KMS-11 (cell line): ENCODE measurements at regions not wholly inside any gene's neighbourhood (a gene's known extent, or its start where the extent isn't known, plus 50 kb on each side); places are given as distances from the start of the nearest gene placed in this dataset.

ENCODE experiments used
- H2AFZ ChIP-seq: fragments of 200-600 bp; sonication (generic); 2 replicates; pipeline ENCODE4 v1.6.1; 2016; ENCODE audit warnings: antibody characterized with exemption, mixed run types, low read depth
- H3K27ac ChIP-seq: fragments of 200-600 bp; sonication (generic); 2 replicates; pipeline ENCODE4 v1.6.1; 2016; ENCODE audit warnings: mild to moderate bottlenecking, mixed run types
- H3K27me3 ChIP-seq: fragments of 200-600 bp; sonication (generic); 2 replicates; pipeline ENCODE4 v1.6.1; 2017; ENCODE audit warnings: mild to moderate bottlenecking, low read depth, mixed run types, moderate library complexity; ENCODE audit not compliant: insufficient read depth
- H3K36me3 ChIP-seq: fragments of 200-600 bp; sonication (generic); 2 replicates; pipeline ENCODE4 v1.6.1; 2017; ENCODE audit warnings: mild to moderate bottlenecking, mixed run types; ENCODE audit not compliant: insufficient read depth
- H3K4me1 ChIP-seq: fragments of 200-600 bp; sonication (generic); 2 replicates; pipeline ENCODE4 v1.6.1; 2016; ENCODE audit warnings: mild to moderate bottlenecking, low read depth, mixed run types; ENCODE audit not compliant: poor library complexity, severe bottlenecking
- H3K4me2 ChIP-seq: fragments of 200-600 bp; sonication (generic); 2 replicates; pipeline ENCODE4 v1.7.0; 2016; ENCODE audit warnings: mild to moderate bottlenecking, mixed run types
- H3K4me3 ChIP-seq: fragments of 200-600 bp; sonication (generic); IDR thresholded peaks from 2 replicates; pipeline ENCODE4 v1.6.1; 2017; ENCODE audit warnings: low read depth, low read length, mixed read lengths; ENCODE audit not compliant: insufficient read depth
- H3K79me2 ChIP-seq: fragments of 200-600 bp; sonication (generic); 2 replicates; pipeline ENCODE4 v1.6.1; 2016; ENCODE audit warnings: low read depth, mixed run types; ENCODE audit not compliant: insufficient read depth
- H3K9ac ChIP-seq: fragments of 200-600 bp; sonication (generic); 2 replicates; pipeline ENCODE4 v1.6.1; 2016; ENCODE audit warnings: mild to moderate bottlenecking, mixed run types
- H4K20me1 ChIP-seq: fragments of 200-600 bp; sonication (generic); 2 replicates; pipeline ENCODE4 v1.6.1; 2016; ENCODE audit warnings: mild to moderate bottlenecking, mixed run types; ENCODE audit not compliant: insufficient read depth
- TF ChIP-seq, protein P1 (sequence below): fragments of 200-600 bp; sonication (generic); conservative IDR thresholded peaks from 2 replicates; pipeline ENCODE4 v1.6.1; 2017; ENCODE audit warnings: low read depth, mild to moderate bottlenecking, antibody characterized with exemption, low read length, moderate library complexity, mixed read lengths

DNA sequence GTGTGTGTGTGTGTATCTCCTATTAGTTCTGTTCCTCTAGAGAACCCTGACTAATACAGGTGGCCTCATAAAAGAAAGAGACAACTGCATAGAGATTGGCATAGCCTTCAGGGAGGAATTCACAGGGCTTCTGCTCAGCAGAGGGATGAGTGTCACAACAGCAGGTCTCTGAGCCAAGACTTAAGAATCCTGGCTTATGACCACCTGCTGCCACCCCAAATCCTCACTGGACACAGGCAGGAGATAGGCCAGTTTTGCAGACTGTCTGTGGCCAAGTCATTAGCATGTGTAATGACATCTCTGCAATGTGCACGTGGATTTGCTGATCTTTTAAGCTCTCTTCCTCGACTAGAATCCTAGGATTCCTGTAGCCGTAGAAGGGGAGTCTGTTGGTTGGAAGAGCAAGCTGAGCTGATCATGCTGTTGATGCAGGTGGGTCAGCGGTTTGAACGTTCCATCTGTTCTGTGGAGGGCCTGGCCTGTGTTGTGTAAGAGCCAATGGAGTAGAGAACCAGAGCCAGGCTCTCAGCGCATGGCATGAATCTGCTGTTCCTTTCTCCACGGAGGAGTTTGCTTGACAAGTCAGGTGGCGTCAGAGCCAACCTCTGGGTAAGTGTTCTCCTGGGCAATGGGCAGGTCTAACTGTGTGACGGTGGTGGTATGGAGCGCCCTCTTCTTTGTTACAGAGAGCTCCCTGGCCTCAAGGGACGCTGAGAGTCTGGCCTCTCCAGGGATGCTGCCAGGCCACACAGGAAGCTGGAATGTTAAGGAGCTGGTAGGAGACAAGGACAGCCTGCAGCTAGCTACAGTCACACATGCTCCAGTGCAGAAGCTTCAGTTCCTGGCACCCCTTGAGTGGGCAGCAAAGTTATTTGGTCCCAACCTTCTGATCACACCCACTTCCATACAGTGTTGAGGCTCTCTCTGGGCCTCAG, 503.1 kb downstream of the FOXO1 start:
- H3K27ac ChIP-seq, result no peak overlapping the region
- no peaks in the 10 kb centered on the region for H3K4me1 ChIP-seq
- H2AFZ ChIP-seq, result no peak overlapping the region
- H3K9ac ChIP-seq, result no peak overlapping the region
- no peaks in the 10 kb centered on the region for H3K27me3 ChIP-seq
- H4K20me1 ChIP-seq, result no peaks in the 10 kb centered on the region
- TF ChIP-seq, protein P1, sequence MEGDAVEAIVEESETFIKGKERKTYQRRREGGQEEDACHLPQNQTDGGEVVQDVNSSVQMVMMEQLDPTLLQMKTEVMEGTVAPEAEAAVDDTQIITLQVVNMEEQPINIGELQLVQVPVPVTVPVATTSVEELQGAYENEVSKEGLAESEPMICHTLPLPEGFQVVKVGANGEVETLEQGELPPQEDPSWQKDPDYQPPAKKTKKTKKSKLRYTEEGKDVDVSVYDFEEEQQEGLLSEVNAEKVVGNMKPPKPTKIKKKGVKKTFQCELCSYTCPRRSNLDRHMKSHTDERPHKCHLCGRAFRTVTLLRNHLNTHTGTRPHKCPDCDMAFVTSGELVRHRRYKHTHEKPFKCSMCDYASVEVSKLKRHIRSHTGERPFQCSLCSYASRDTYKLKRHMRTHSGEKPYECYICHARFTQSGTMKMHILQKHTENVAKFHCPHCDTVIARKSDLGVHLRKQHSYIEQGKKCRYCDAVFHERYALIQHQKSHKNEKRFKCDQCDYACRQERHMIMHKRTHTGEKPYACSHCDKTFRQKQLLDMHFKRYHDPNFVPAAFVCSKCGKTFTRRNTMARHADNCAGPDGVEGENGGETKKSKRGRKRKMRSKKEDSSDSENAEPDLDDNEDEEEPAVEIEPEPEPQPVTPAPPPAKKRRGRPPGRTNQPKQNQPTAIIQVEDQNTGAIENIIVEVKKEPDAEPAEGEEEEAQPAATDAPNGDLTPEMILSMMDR, result no peak
- H3K79me2 ChIP-seq, result no peaks in the 10 kb centered on the region
- H3K36me3 ChIP-seq, result no peaks in the 10 kb centered on the region
- no peak overlapping the region for H3K4me2 ChIP-seq
- H3K4me3 ChIP-seq, result no peak overlapping the region

DNA sequence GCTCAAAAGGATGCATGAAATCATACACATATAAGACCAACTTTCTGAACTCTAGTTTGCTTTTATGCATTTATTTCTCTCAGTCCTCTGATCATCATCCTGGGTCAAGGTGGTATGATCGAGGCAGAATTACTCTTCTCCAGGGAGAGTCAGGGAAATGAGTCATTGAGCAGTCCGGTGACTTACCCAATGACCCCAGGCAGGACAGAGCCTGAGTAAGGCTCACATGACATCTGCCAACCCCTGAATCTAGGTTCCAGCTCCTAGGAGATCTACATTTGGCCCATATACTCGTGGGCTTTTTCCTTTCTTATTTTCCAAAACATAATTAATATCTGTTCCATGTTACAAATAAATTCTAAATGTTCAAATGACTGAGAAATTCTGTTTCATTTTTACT, 502.3 kb downstream of the FOXO1 start:
- H3K27ac ChIP-seq, result no peak overlapping the region
- H3K9ac ChIP-seq, result no peak overlapping the region
- H3K36me3 ChIP-seq, result no peaks in the 10 kb centered on the region
- TF ChIP-seq, protein P1, result no peak
- no peaks in the 10 kb centered on the region for H3K4me1 ChIP-seq
- H3K4me3 ChIP-seq, result no peak overlapping the region
- no peaks in the 10 kb centered on the region for H3K27me3 ChIP-seq
- H2AFZ ChIP-seq, result no peak overlapping the region
- H3K79me2 ChIP-seq, result no peaks in the 10 kb centered on the region
- no peaks in the 10 kb centered on the region for H4K20me1 ChIP-seq
- H3K4me2 ChIP-seq, result no peak overlapping the region

DNA sequence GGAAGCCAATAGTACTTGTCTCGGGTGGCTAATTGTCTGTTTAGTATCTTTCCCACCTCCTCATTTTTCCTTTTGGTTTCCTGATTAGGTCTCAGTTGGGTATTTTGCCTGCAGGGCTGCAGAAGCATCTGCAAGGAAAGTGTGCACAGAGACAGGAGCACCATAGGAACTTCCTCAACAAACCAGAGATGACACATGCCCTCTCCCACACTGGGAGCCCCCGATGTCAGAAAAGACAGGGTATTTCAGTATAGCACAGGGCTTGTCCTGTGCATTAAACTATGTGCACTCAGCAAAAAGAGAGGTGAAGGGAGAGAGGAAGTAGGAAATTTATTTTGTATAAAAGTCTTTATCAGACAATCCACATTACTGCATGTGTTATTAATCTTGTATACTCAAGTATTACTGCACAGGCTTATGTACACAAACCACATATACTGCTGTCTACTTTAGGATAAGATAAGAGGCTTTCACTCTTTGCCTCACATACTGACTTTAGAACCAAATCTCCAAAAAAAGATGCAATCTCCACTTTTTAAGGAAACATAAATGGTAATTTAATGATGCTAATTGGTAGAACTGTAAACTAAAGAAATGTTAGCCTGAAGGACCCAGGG, 501.0 kb downstream of the FOXO1 start:
- H4K20me1 ChIP-seq, result no peaks in the 10 kb centered on the region
- no peak overlapping the region for H2AFZ ChIP-seq
- H3K36me3 ChIP-seq, result no peaks in the 10 kb centered on the region
- H3K4me2 ChIP-seq, result no peak overlapping the region
- no peak overlapping the region for H3K27ac ChIP-seq
- no peaks in the 10 kb centered on the region for H3K4me1 ChIP-seq
- no peaks in the 10 kb centered on the region for H3K27me3 ChIP-seq
- H3K9ac ChIP-seq, result no peak overlapping the region
- TF ChIP-seq, protein P1, result no peak
- H3K4me3 ChIP-seq, result no peak overlapping the region
- H3K79me2 ChIP-seq, result no peaks in the 10 kb centered on the region

DNA sequence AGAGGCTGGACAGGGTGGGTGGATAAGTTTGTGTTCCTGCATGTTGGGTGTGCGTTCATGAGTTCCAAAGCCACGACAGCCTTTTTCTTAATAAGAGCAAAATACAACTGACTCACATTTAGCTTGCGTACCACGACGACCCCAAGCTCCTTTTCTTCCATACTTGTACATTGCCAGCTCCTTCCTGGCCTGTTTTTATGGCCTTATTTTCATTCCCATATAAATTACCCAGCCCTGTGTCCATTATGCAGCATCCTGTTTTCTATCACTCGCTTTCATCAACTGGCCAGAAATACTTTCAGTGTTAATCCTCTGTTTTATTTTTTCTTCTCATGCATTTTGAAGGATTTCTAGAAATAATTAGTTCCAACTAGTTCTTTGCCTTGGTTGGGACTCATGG, 499.1 kb downstream of the FOXO1 start:
- Histone ChIP-seq H3K4me2 (no peak overlapping the region), H3K9ac (no peak overlapping the region), H3K27me3 (no peaks in the 10 kb centered on the region), H3K79me2 (no peaks in the 10 kb centered on the region), H2AFZ (no peak overlapping the region), H3K4me1 (no peaks in the 10 kb centered on the region), H3K4me3 (no peak overlapping the region), H3K36me3 (no peaks in the 10 kb centered on the region), H3K27ac (no peak overlapping the region), H4K20me1 (no peaks in the 10 kb centered on the region)
- TF ChIP-seq, protein P1, result no peak
